D721Med (cell line): ENCODE measurements at regions not wholly inside any gene's neighbourhood (a gene's known extent, or its start where the extent isn't known, plus 50 kb on each side); places are given as distances from the start of the nearest gene placed in this dataset.

ENCODE experiments used
- DNase-seq: peaks from one replicate; pipeline ENCODE4 v3.0.0; 2011; ENCODE audit warnings: low spot score; ENCODE audit not compliant: insufficient read length
- FAIRE-seq: peaks from 2 replicates; lab custom pipeline; 2011; peaks lifted over from hg19 to GRCh38; lab: Jason Lieb, UNC
- TF ChIP-seq, protein P1 (sequence below): IDR thresholded peaks from 2 replicates; pipeline ENCODE4 v1.5.1; 2012; ENCODE audit warnings: mild to moderate bottlenecking, control low read depth; ENCODE audit not compliant: insufficient read depth; ENCODE audit errors: missing control alignments

DNA sequence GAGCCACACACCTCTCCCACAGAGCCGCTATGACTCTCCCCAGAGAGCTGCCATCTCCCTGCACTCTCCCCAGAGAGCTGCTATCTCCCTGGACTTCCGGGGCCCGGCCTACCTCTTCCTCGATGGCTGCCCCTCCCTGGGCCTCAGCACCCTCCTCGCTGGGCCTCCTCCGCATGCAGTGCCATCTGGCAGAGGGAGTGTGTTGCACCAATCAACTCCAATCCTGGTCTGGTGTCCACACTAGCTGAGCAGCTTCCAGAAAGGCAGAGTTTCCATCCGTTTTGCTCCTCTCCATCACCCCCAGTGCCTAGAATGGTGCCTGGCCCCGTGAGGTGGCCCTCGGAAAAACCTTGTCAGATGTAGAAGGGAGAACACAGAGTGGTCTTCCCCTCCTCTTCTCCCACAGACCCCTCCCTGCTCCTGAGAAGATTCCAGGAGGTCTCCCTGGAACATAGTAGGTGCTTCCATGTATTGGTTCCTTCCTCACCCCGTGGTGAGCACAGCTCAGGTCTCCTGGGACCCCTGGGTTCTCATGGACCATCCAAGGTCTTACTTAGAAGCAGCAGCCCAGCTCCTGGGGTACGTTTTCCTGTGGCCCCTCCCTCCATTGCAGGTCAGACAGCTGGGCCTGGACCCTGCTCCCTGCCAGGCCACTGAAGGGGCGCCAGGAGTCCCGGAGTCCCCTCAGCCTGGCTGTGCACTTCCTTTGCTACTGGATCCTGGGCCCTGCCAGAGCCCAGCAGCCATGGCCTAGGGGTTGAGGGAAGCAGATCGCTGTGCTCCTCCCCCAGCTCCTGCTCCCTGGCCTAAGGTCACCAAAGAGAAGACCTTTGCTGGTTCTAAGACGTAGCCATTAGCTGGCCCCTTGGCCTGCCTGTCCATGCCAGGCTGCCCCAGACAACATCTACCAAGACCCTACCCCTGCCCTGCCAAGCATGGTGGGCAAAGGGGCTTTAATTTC, 233.8 kb upstream of the GSE1 start:
- FAIRE-seq, result no peak
- TF ChIP-seq, protein P1, sequence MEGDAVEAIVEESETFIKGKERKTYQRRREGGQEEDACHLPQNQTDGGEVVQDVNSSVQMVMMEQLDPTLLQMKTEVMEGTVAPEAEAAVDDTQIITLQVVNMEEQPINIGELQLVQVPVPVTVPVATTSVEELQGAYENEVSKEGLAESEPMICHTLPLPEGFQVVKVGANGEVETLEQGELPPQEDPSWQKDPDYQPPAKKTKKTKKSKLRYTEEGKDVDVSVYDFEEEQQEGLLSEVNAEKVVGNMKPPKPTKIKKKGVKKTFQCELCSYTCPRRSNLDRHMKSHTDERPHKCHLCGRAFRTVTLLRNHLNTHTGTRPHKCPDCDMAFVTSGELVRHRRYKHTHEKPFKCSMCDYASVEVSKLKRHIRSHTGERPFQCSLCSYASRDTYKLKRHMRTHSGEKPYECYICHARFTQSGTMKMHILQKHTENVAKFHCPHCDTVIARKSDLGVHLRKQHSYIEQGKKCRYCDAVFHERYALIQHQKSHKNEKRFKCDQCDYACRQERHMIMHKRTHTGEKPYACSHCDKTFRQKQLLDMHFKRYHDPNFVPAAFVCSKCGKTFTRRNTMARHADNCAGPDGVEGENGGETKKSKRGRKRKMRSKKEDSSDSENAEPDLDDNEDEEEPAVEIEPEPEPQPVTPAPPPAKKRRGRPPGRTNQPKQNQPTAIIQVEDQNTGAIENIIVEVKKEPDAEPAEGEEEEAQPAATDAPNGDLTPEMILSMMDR, result no peak
- DNase-seq, result no peak

DNA sequence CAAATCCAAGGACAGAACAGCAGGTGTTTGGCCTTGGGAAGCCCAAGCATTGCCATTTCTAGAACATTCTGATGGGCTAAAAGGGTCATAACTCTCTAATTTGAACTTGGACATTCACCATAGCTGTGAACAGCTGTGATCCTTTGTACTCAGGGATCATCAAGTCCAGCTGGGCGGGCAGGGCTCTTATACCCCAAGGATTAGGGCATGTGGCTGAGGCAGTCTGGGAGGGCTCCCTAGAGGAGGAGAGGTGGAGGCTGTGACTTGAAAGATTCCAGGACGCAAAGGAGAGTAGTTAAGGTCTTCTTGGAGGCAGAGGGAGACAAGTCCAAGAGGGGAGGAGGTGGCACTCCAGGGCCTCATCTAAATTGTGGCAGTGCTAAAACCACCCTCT, 233.1 kb upstream of the GSE1 start:
- no peak for FAIRE-seq
- TF ChIP-seq, protein P1, result no peak
- DNase-seq, result no peak

DNA sequence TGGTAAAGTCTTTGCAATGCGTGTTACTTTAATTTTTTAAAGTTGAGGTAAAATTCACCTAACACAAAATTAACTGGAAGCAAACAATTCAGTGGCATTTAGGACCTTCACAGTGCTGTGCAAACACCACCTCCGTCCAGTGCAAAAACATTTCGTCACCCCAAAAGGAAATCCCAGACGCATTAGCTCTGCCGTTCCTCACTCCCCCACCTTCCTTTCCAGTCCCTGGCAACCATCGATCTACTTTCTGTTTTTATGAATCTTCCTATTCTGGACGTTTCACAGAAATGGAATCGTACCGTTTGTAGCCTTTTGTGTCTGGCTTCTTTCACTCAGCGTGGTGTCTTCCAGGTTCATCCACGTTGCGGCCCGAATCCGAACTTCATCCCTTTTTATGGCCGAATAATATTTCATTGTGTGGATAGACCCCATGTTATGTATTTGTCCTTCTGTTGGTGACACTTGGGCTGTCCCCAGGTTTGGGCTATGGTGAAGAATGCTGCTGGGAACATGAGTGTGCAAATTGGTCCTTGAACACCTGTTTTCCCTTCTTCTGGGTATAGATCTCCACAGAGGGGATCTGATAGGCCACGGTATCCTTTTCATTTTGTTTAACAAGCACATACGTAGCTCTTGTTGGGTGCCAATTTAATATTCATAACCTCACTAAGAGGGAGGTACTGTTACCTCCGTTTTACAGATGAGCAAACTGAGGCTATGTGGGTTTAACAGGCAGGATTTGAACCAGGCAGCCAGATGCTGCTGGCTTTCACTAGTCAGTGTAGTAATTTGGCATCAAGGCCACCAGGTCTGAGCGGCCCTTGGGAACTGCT, 232.0 kb upstream of the GSE1 start:
- DNase-seq, result no peak
- no peak for FAIRE-seq
- TF ChIP-seq, protein P1, result no peak

DNA sequence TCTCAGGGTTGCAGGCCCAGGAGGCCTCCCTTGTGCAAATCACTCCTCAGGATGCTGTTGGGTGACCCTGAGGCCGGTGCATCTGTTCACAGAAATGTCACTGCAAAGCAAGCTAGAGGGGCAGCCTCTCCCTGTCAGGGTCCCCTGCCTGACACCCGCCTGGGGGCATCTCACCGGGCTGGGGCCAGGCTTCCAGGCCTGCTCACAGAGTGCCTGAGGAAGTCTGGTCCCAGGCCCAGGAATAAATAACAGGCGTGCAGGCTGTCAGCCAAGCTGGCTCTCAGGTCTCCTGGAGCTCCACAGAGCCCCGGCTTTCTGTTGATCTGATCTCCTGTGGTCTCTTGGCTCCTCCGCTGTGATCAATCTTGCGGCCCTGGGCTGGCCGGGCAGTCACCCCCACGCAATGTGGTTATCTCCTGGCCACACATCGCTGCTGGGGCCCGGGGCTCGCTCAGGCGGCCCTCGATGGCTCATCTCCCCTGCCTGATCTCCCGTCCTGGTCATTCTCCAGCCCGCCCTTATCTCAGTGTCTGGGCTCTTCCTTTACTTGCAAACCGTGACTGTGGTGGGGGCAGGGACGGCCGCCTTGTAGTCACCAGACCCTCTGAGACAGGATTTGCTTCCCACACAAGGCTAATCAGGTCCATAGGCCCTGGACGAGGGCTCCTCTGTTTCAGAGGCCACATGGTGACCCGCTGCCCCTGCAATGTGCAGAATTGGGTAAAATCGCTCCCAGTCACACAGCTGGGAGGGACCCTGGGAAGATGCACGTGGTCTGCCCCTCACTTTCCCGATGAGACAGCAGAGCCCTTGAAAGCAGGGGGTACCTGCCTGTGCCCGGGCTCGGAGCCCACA, 231.2 kb upstream of the GSE1 start:
- FAIRE-seq (no peak), DNase-seq (no peak)
- TF ChIP-seq, protein P1, result no peak

DNA sequence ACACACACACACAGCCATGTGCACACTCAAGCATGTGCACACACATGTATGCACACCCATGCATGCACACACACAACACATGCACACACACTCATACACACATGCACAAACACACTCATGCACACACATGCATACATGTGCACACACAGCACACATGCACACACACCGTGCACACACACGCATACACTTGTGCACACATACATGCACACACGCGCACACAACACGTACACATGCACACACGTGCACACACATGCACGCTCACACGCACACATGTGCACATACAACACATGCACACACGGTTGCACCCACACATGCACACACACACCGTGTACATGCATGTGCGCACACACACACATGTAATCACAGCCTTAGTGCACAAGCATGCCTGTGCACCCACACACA, 230.4 kb upstream of the GSE1 start:
- TF ChIP-seq, protein P1, result no peak
- FAIRE-seq (no peak), DNase-seq (no peak)

DNA sequence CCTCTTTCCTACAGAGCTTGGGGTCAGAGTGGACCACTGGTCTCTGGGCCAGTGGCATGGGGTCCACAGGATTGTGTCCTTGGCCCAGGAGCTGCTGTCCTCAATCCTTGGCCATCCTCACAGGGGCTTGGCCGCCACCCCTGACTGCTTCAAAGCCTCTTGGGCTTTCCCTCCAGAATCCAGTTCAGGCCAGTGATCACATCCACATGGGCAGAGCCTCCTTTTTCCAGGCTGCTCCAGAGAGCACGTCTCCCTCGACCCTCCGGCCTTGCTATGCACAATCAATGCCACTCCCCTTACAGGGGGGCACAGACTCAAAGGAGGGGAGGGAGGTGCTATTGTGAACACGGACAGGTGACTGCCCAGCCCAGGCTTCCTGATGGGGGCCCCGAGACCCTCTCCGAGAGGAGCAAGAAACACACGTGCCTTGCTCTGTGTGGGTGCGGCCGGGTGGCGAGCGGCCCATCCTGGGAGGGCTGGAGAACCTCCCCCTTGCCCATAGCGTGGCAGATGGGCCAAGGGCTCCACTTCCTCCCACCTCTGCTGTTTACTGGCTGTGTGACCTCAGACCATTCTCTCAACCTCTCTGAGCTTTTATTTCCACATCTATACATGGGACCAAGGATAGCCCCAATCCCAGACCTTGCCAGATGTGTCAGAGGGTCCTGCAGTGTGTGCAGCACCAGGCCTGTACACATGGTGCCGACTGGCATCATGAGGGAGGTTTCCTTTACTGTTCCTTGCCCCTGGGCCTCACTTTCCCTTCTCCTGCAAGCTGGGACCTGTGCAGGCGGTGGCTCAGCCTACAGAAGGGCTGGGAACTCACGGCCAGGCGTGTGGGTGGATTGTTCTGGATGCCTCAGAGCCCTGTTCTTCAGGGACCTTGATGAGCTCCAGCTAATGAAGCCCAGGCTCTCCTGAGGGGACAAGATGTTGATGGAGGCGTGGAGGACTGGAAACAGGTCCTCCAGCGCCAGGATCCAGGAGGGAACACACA, 229.0 kb upstream of the GSE1 start:
- FAIRE-seq (no peak), DNase-seq (no peak)
- TF ChIP-seq, protein P1, result no peak
